ENCODE measurements at regions not wholly inside any gene's neighbourhood (a gene's known extent, or its start where the extent isn't known, plus 50 kb on each side); places are given as distances from the start of the nearest gene placed in this dataset.

GRCh38 chr15:100708916-100709315 is 106.5 kb downstream of the ASB7 start:
- H2BK20ac ChIP-seq (ENCODE audit: low read length) = no peak overlapping the region
- TF ChIP-seq USF2 (IDR thresholded peaks at IDR 0.05; ENCODE audit: low read length) (no peak), HDAC2 (IDR thresholded peaks at IDR 0.05; ENCODE audit: borderline replicate concordance in 1 of 2, low read depth in 2 of 2, low read length in 2 of 2) (no peak), RXRA (IDR thresholded peaks at IDR 0.05; ENCODE audit: insufficient read depth, low read depth, low read length) (no peak), E2F6 (IDR thresholded peaks at IDR 0.05) (no peak), CEBPB (IDR thresholded peaks at IDR 0.05; ENCODE audit: low read depth, low read length) (no peak), CTCF (IDR thresholded peaks at IDR 0.05; ENCODE audit: control extremely low read depth in 1 of 3, insufficient read depth in 1 of 3, low read depth in 1 of 3, low read length in 3 of 3) (no peak), SP2 (IDR thresholded peaks at IDR 0.05; ENCODE audit: low read length) (no peak), JUN (IDR thresholded peaks at IDR 0.05; ENCODE audit: low read depth, low read length) (no peak), CHD1 (IDR thresholded peaks at IDR 0.05; ENCODE audit: low read depth, low read length) (no peak), HDAC6 (IDR thresholded peaks at IDR 0.05; ENCODE audit: low read depth, low read length) (no peak)

More at GRCh38 chr15:100708916-100709315, 106.5 kb downstream of the ASB7 start:
- Histone ChIP-seq H2BK12ac (ENCODE audit: low read depth, low read length) (no peak overlapping the region), H3K9ac (replicated peaks in 1 of 4; ENCODE audit: extremely low read depth in 1 of 4, low read depth in 3 of 4, low read length in 3 of 4) (no peak overlapping the region), H3K56ac (replicated peaks; ENCODE audit: insufficient read length, low read depth, low read length) (no peak overlapping the region), H3K4me2 (ENCODE audit: insufficient read depth in 1 of 2, low read depth in 2 of 2, low read length in 2 of 2) (no peak overlapping the region), H3K4me1 (replicated peaks in 1 of 4; ENCODE audit: control insufficient read depth in 3 of 4, insufficient read depth in 4 of 4, low read length in 3 of 4) (peaks cover 0 to 4% (median 1%) of the 10 kb centered on the region in 4 experiments; a peak in 2 of 7 replicates), H3K79me1 (ENCODE audit: low read depth, low read length) (no peaks in the 10 kb centered on the region), H4K91ac (replicated peaks; ENCODE audit: insufficient read length, low read length) (no peak overlapping the region), H3K14ac (ENCODE audit: insufficient read length) (no peak overlapping the region), H2BK5ac (ENCODE audit: low read depth, low read length) (no peak overlapping the region), H3K4me3 (ENCODE audit: extremely low read depth in 1 of 4, insufficient read depth in 2 of 4, low read depth in 3 of 4, low read length in 4 of 4) (no peak overlapping the region), H4K8ac (ENCODE audit: extremely low read depth, insufficient read depth, low read length) (no peak overlapping the region), H4K20me1 (replicated peaks in 1 of 2; ENCODE audit: control insufficient read depth in 1 of 2, insufficient read depth in 2 of 2, low read length in 2 of 2) (no peaks in the 10 kb centered on the region), H3K9me3 (ENCODE audit: insufficient read depth in 2 of 2, low read depth in 1 of 2, low read length in 1 of 2) (peaks cover 0 to 10% of the 10 kb centered on the region in 2 experiments; a peak in 2 of 4 replicates), H2AK5ac (ENCODE audit: low read depth, low read length) (no peak overlapping the region), H2AFZ (ENCODE audit: low read length) (no peak overlapping the region), H4K5ac (ENCODE audit: insufficient read length, low read depth, low read length) (no peak overlapping the region), H2BK15ac (ENCODE audit: low read length) (no peak overlapping the region), H3K23ac (ENCODE audit: insufficient read length) (no peak overlapping the region), H3K79me2 (ENCODE audit: control insufficient read depth in 1 of 2, insufficient read depth in 2 of 2, low read length in 2 of 2) (no peaks in the 10 kb centered on the region), H3K27me3 (replicated peaks in 1 of 4; ENCODE audit: control insufficient read depth in 3 of 4, extremely low read depth in 1 of 4, insufficient read depth in 3 of 4, low read length in 3 of 4) (no peaks in the 10 kb centered on the region), H3K23me2 (ENCODE audit: low read depth, low read length) (peaks cover 8% of the 10 kb centered on the region; the same call in 1 of the 2 replicates), H2BK120ac (replicated peaks; ENCODE audit: low read depth, low read length) (no peak overlapping the region), H3K4ac (replicated peaks; ENCODE audit: insufficient read length, low read depth, low read length) (no peak overlapping the region), H3K36me3 (ENCODE audit: control insufficient read depth in 2 of 4, insufficient read depth in 4 of 4, low read length in 3 of 4) (no peaks in the 10 kb centered on the region), H3K27ac (ENCODE audit: low read depth, low read length) (no peak overlapping the region), H3K18ac (ENCODE audit: extremely low read depth, low read length) (no peak overlapping the region)
- CTCF ChIA-PET (ENCODE audit: partially characterized antibody) = no interaction called here
- DNase-seq (ENCODE audit: low read depth in 1 of 2, low spot score in 2 of 2) = no peak
- FAIRE-seq = no peak
- 93% methylated on average over 3 of the region's 3 CpGs; no CpG with 5 or more reads in 1 of the 2 experiments for WGBS, 2 experiments (ENCODE audit: extremely low coverage in 1 of 2, insufficient coverage in 1 of 2, insufficient read length in 1 of 2, insufficient replicate concordance in 2 of 2, low coverage in 1 of 2, low lambda C conversion rate in 2 of 2, missing lambda C conversion rate in 1 of 2)
- POLR2A ChIA-PET (ENCODE audit: partially characterized antibody) = no interaction called here

All from H1 (cell line).